ENCODE measurements at regions not wholly inside any gene's neighbourhood (a gene's known extent, or its start where the extent isn't known, plus 50 kb on each side); places are given as distances from the start of the nearest gene placed in this dataset.

GRCh38 chr13:65932013-65932412 is 1298.1 kb downstream of the PCDH9 start:
- Mint-ChIP-seq H3K9me3 (no peaks in the 10 kb centered on the region), H3K4me3 (no peak overlapping the region), H3K4me1 (peaks cover under 1% of the 10 kb centered on the region; the same call in 1 of the 3 replicates), H3K36me3 (ENCODE audit: low read depth) (no peaks in the 10 kb centered on the region), H3K27me3 (ENCODE audit: insufficient read depth, low read depth, poor library complexity) (peaks cover 1% of the 10 kb centered on the region), H3K27ac (no peak overlapping the region)
- ATAC-seq: no peak
- TF ChIP-seq NANOG (IDR thresholded peaks at IDR 0.05; ENCODE audit: borderline replicate concordance) (no peak), ZNF114 (CRISPR knock-in tag; IDR thresholded peaks at IDR 0.05) (no peak), CTCF (conservative IDR thresholded peaks at IDR 0.05; ENCODE audit: low read depth in 2 of 2) (no peak), POLR2AphosphoS5 (IDR thresholded peaks at IDR 0.05; ENCODE audit: low read depth) (no peak), STAT1 (IDR thresholded peaks at IDR 0.05; ENCODE audit: unreplicated experiment) (no peak), ZNF331 (CRISPR knock-in tag; IDR thresholded peaks at IDR 0.05; ENCODE audit: low read depth) (no peak)
- Histone ChIP-seq H3K36me3 (ENCODE audit: insufficient read depth) (no peaks in the 10 kb centered on the region), H3F3A (replicated peaks; ENCODE audit: low read depth) (no peaks in the 10 kb centered on the region), H4K20me1 (replicated peaks; ENCODE audit: insufficient read depth) (no peaks in the 10 kb centered on the region), H3K27me3 (ENCODE audit: insufficient read depth) (no peaks in the 10 kb centered on the region), H3K9me2 (ENCODE audit: insufficient read depth) (peaks cover 7% of the 10 kb centered on the region; the same call in 1 of the 2 replicates), H3K4me2 (no peak overlapping the region), H3K4me1 (ENCODE audit: insufficient read depth) (0 out of 2 replicates have a peak, but pooled peaks cover 2% of the 10 kb centered on the region), H2AFZ (no peak overlapping the region), H3K79me2 (replicated peaks; ENCODE audit: insufficient read depth) (no peaks in the 10 kb centered on the region), H3K4me3 (no peak overlapping the region), H3K27ac (ENCODE audit: low read depth) (no peak overlapping the region)
- no peak for DNase-seq (ENCODE audit: low spot score)

- TF ChIP-seq, protein P1, sequence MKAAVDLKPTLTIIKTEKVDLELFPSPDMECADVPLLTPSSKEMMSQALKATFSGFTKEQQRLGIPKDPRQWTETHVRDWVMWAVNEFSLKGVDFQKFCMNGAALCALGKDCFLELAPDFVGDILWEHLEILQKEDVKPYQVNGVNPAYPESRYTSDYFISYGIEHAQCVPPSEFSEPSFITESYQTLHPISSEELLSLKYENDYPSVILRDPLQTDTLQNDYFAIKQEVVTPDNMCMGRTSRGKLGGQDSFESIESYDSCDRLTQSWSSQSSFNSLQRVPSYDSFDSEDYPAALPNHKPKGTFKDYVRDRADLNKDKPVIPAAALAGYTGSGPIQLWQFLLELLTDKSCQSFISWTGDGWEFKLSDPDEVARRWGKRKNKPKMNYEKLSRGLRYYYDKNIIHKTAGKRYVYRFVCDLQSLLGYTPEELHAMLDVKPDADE (IDR thresholded peaks at IDR 0.05): no peak
- TF ChIP-seq JUNB (IDR thresholded peaks at IDR 0.05; ENCODE audit: unreplicated experiment): no peak
- TF ChIP-seq STAT1 (IDR thresholded peaks at IDR 0.05; ENCODE audit: unreplicated experiment): no peak
- no peak for TF ChIP-seq ZNF331 (CRISPR knock-in tag; IDR thresholded peaks at IDR 0.05; ENCODE audit: low read depth)
- TF ChIP-seq, protein P2, sequence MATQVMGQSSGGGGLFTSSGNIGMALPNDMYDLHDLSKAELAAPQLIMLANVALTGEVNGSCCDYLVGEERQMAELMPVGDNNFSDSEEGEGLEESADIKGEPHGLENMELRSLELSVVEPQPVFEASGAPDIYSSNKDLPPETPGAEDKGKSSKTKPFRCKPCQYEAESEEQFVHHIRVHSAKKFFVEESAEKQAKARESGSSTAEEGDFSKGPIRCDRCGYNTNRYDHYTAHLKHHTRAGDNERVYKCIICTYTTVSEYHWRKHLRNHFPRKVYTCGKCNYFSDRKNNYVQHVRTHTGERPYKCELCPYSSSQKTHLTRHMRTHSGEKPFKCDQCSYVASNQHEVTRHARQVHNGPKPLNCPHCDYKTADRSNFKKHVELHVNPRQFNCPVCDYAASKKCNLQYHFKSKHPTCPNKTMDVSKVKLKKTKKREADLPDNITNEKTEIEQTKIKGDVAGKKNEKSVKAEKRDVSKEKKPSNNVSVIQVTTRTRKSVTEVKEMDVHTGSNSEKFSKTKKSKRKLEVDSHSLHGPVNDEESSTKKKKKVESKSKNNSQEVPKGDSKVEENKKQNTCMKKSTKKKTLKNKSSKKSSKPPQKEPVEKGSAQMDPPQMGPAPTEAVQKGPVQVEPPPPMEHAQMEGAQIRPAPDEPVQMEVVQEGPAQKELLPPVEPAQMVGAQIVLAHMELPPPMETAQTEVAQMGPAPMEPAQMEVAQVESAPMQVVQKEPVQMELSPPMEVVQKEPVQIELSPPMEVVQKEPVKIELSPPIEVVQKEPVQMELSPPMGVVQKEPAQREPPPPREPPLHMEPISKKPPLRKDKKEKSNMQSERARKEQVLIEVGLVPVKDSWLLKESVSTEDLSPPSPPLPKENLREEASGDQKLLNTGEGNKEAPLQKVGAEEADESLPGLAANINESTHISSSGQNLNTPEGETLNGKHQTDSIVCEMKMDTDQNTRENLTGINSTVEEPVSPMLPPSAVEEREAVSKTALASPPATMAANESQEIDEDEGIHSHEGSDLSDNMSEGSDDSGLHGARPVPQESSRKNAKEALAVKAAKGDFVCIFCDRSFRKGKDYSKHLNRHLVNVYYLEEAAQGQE (IDR thresholded peaks at IDR 0.05; ENCODE audit: unreplicated experiment): no peak
- no peak for TF ChIP-seq EZH2phosphoT487 (IDR thresholded peaks at IDR 0.05; ENCODE audit: unreplicated experiment)
- no peak for TF ChIP-seq ZNF114 (CRISPR knock-in tag; IDR thresholded peaks at IDR 0.05)
- TF ChIP-seq CREB1 (CRISPR knock-in tag; IDR thresholded peaks at IDR 0.05; ENCODE audit: low read depth): no peak
- no peak for TF ChIP-seq CTCF (conservative IDR thresholded peaks at IDR 0.05; ENCODE audit: low read depth in 2 of 2)
- no peak for TF ChIP-seq POLR2AphosphoS5 (IDR thresholded peaks at IDR 0.05; ENCODE audit: low read depth)
- no peaks in the 10 kb centered on the region for H3F3A ChIP-seq (replicated peaks; ENCODE audit: low read depth)
- H3K9me2 ChIP-seq (ENCODE audit: insufficient read depth): peaks cover 7% of the 10 kb centered on the region; the same call in 1 of the 2 replicates
- H3K79me2 ChIP-seq (replicated peaks; ENCODE audit: insufficient read depth): no peaks in the 10 kb centered on the region
- H3K27me3 Mint-ChIP-seq (ENCODE audit: insufficient read depth, low read depth, poor library complexity): peaks cover 1% of the 10 kb centered on the region
- H3K9me3 Mint-ChIP-seq: no peaks in the 10 kb centered on the region
- H3K27ac ChIP-seq (ENCODE audit: low read depth): no peak overlapping the region
- no peaks in the 10 kb centered on the region for H4K20me1 ChIP-seq (replicated peaks; ENCODE audit: insufficient read depth)
- H3K4me3 ChIP-seq: no peak overlapping the region
- no peak for ATAC-seq
- no peak for DNase-seq (ENCODE audit: low spot score)
- H3K4me3 Mint-ChIP-seq: no peak overlapping the region
- no peaks in the 10 kb centered on the region for H3K27me3 ChIP-seq (ENCODE audit: insufficient read depth)
- 0 out of 2 replicates have a peak, but pooled peaks cover 3% of the 10 kb centered on the region for H3K4me1 ChIP-seq (ENCODE audit: insufficient read depth)
- H2AFZ ChIP-seq: no peak overlapping the region
- H3K4me1 Mint-ChIP-seq: peaks cover 9% of the 10 kb centered on the region; the same call in 1 of the 3 replicates
- H3K4me2 ChIP-seq: no peak overlapping the region
- no peaks in the 10 kb centered on the region for H3K36me3 ChIP-seq (ENCODE audit: insufficient read depth)
- no peaks in the 10 kb centered on the region for H3K36me3 Mint-ChIP-seq (ENCODE audit: low read depth)
- H3K27ac Mint-ChIP-seq: no peak overlapping the region
These were observed 1300.7 kb downstream of the PCDH9 start for GRCh38 chr13:65929436-65929835.

Data from GM23338 (cell line).